Muscle layer of colon (tissue), 2 donors: ENCODE measurements at regions not wholly inside any gene's neighbourhood (a gene's known extent, or its start where the extent isn't known, plus 50 kb on each side); places are given as distances from the start of the nearest gene placed in this dataset.
"Not testable (repeated sequence)": the region's sequence is repeated elsewhere in the genome, so short reads cannot be mapped to it uniquely, and the experiment has no call there.

Experiments used
- H3K27ac ChIP-seq: one replicate; pipeline ENCODE4 v1.7.0; 2013; ENCODE audit warnings: low read depth, mild to moderate bottlenecking, low read length, moderate library complexity
- H3K27me3 ChIP-seq, 2 donors: one replicate each; pipeline ENCODE4 v1.7.0; 2013; ENCODE audit warnings: low read length in 2 of 2, mild to moderate bottlenecking in 2 of 2; ENCODE audit not compliant: insufficient read depth in 2 of 2, control insufficient read depth in 1 of 2
- H3K36me3 ChIP-seq: one replicate; pipeline ENCODE4 v1.7.0; 2013; ENCODE audit warnings: mild to moderate bottlenecking, low read length; ENCODE audit not compliant: insufficient read depth
- H3K4me1 ChIP-seq: one replicate; pipeline ENCODE4 v1.7.0; 2013; ENCODE audit warnings: mild to moderate bottlenecking, low read length; ENCODE audit not compliant: insufficient read depth
- H3K4me3 ChIP-seq, 2 donors: one replicate each; pipeline ENCODE4 v1.7.0; 2013; ENCODE audit warnings: low read length in 2 of 2, low read depth in 1 of 2, mild to moderate bottlenecking in 1 of 2, moderate library complexity in 1 of 2
- H3K9ac ChIP-seq: one replicate; pipeline ENCODE4 v1.7.0; 2013; ENCODE audit warnings: low read length
- H3K9me3 ChIP-seq: one replicate; pipeline ENCODE4 v1.7.0; 2013; ENCODE audit warnings: mild to moderate bottlenecking, low read length
- donor health status: abdominal sarcoma.
- donor health status: Adenocarcinoma of cecum.

GRCh38 chr1:229015806-229016205, 255.1 kb upstream of the RAB4A start:
- no peak overlapping the region for H3K9ac ChIP-seq
- H3K9me3 ChIP-seq, result no peaks in the 10 kb centered on the region
- no peak overlapping the region for H3K4me3 ChIP-seq
- H3K27me3 ChIP-seq, result no peaks in the 10 kb centered on the region
- H3K4me1 ChIP-seq, result no peaks in the 10 kb centered on the region
- no peak overlapping the region for H3K27ac ChIP-seq
- H3K36me3 ChIP-seq, result no peaks in the 10 kb centered on the region

- Histone ChIP-seq H3K9ac (no peak overlapping the region), H3K4me3 (no peak overlapping the region), H3K36me3 (no peaks in the 10 kb centered on the region), H3K4me1 (no peaks in the 10 kb centered on the region), H3K27ac (no peak overlapping the region), H3K27me3 (no peaks in the 10 kb centered on the region), H3K9me3 (no peaks in the 10 kb centered on the region)
Measured at GRCh38 chr1:229017091-229017490, 253.8 kb upstream of the RAB4A start.

- H3K4me3 ChIP-seq, result no peak overlapping the region
- no peaks in the 10 kb centered on the region for H3K36me3 ChIP-seq
- no peak overlapping the region for H3K27ac ChIP-seq
- H3K4me1 ChIP-seq, result peaks cover 7% of the 10 kb centered on the region
- H3K9ac ChIP-seq, result no peak overlapping the region
- H3K9me3 ChIP-seq, result no peaks in the 10 kb centered on the region
- H3K27me3 ChIP-seq, result no peaks in the 10 kb centered on the region
Measured at GRCh38 chr1:229018674-229019295, 252.1 kb upstream of the RAB4A start.

GRCh38 chr1:229019663-229020271, 251.1 kb upstream of the RAB4A start:
- H3K36me3 ChIP-seq, result no peaks in the 10 kb centered on the region
- no peak overlapping the region for H3K27ac ChIP-seq
- peaks cover 17% of the 10 kb centered on the region for H3K4me1 ChIP-seq
- H3K27me3 ChIP-seq, result no peaks in the 10 kb centered on the region
- H3K4me3 ChIP-seq, result no peak overlapping the region
- H3K9ac ChIP-seq, result no peak overlapping the region
- no peaks in the 10 kb centered on the region for H3K9me3 ChIP-seq

- H3K9me3 ChIP-seq, H3K9ac ChIP-seq, H3K27me3 ChIP-seq, H3K4me3 ChIP-seq, H3K36me3 ChIP-seq, H3K27ac ChIP-seq: not testable (repeated sequence)
- peaks cover 19% of the 10 kb centered on the region for H3K4me1 ChIP-seq
Measured at GRCh38 chr1:229021034-229021433, 249.9 kb upstream of the RAB4A start.

GRCh38 chr1:229022595-229023333, 248.1 kb upstream of the RAB4A start:
- no peaks in the 10 kb centered on the region for H3K9me3 ChIP-seq
- no peak overlapping the region for H3K27ac ChIP-seq
- peaks cover 19% of the 10 kb centered on the region for H3K4me1 ChIP-seq
- no peak overlapping the region for H3K4me3 ChIP-seq
- H3K36me3 ChIP-seq, result no peaks in the 10 kb centered on the region
- no peaks in the 10 kb centered on the region for H3K27me3 ChIP-seq
- H3K9ac ChIP-seq, result no peak overlapping the region

- peaks cover 19% of the 10 kb centered on the region for H3K4me1 ChIP-seq
- H3K9me3 ChIP-seq, result no peaks in the 10 kb centered on the region
- no peaks in the 10 kb centered on the region for H3K36me3 ChIP-seq
- H3K4me3 ChIP-seq, result no peak overlapping the region
- no peak overlapping the region for H3K27ac ChIP-seq
- no peaks in the 10 kb centered on the region for H3K27me3 ChIP-seq
- H3K9ac ChIP-seq, result no peak overlapping the region
Measured at GRCh38 chr1:229023651-229024300, 247.1 kb upstream of the RAB4A start.

- H3K9ac ChIP-seq, result no peak overlapping the region
- no peak overlapping the region for H3K4me3 ChIP-seq
- no peaks in the 10 kb centered on the region for H3K9me3 ChIP-seq
- H3K27me3 ChIP-seq, result no peaks in the 10 kb centered on the region
- H3K36me3 ChIP-seq, result no peaks in the 10 kb centered on the region
- peaks cover 19% of the 10 kb centered on the region for H3K4me1 ChIP-seq
- H3K27ac ChIP-seq, result no peak overlapping the region
Measured at GRCh38 chr1:229024528-229025130, 246.3 kb upstream of the RAB4A start.

GRCh38 chr1:229025576-229025975, 245.3 kb upstream of the RAB4A start:
- Histone ChIP-seq H3K9me3 (no peaks in the 10 kb centered on the region), H3K4me1 (peaks cover 19% of the 10 kb centered on the region), H3K27me3 (no peaks in the 10 kb centered on the region), H3K9ac (no peak overlapping the region), H3K4me3 (no peak overlapping the region), H3K36me3 (no peaks in the 10 kb centered on the region), H3K27ac (no peak overlapping the region)

- H3K9me3 ChIP-seq, result no peaks in the 10 kb centered on the region
- H3K27me3 ChIP-seq, result no peaks in the 10 kb centered on the region
- no peak overlapping the region for H3K4me3 ChIP-seq
- H3K27ac ChIP-seq, result no peak overlapping the region
- H3K36me3 ChIP-seq, result no peaks in the 10 kb centered on the region
- H3K4me1 ChIP-seq, result peaks cover 19% of the 10 kb centered on the region
- no peak overlapping the region for H3K9ac ChIP-seq
Measured at GRCh38 chr1:229027158-229027557, 243.8 kb upstream of the RAB4A start.

GRCh38 chr1:229027622-229028182, 243.2 kb upstream of the RAB4A start:
- Histone ChIP-seq H3K4me1 (peaks cover 19% of the 10 kb centered on the region), H3K27ac (no peak overlapping the region), H3K27me3 (no peaks in the 10 kb centered on the region), H3K36me3 (no peaks in the 10 kb centered on the region), H3K9me3 (no peaks in the 10 kb centered on the region), H3K4me3 (no peak overlapping the region), H3K9ac (no peak overlapping the region)
